HT1080 (cell line): ENCODE measurements at regions not wholly inside any gene's neighbourhood (a gene's known extent, or its start where the extent isn't known, plus 50 kb on each side); places are given as distances from the start of the nearest gene placed in this dataset.
A peak's percentile ranks its signal among the peaks of the same experiment; 100 is the strongest.
"Not testable (repeated sequence)": the region's sequence is repeated elsewhere in the genome, so short reads cannot be mapped to it uniquely, and the experiment has no call there.

Experiments
- DNase-seq: peaks from one replicate; pipeline ENCODE4 v3.0.0-alpha.2; 2015; ENCODE audit warnings: low read depth

DNA sequence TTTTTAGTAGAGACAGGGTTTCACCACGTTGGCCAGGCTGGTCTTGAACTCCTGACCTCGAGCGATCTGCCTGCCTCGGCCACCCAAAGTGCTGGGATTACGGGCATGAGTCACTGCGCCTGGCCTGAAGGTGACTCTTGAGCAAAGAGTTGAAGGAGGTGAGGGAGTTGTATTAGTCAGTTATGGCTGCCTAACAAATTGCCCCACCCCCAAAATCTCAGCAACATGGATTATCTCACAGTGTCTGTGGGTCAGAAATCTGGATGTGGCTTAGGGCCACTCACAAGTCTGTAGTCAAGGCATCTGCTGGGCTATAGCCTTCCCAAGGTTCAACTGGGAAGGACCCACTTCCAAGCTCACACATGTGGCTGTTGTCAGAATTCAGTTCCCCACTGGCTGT lies 52.8 kb upstream of the ADGRE5 start:
- no peak for DNase-seq

DNA sequence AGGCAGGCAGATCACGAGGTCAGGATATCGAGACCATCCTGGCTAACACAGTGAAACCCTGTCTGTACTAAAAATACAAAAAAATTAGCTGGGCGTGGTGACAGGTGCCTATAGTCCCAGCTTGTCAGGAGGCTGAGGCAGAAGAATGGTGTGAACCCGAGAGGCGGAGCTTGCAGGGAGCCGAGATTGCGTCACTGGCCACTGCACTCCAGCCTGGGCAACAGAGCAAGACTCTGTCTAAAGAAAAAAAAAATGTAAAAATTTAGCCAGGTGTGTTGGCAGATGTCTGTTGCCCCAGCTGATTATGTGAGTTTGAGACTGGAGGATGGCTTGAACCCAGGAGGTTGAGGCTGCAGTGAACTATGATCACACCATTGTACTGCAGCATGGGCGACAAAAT lies 54.2 kb upstream of the ADGRE5 start:
- DNase-seq: not testable (repeated sequence)

DNA sequence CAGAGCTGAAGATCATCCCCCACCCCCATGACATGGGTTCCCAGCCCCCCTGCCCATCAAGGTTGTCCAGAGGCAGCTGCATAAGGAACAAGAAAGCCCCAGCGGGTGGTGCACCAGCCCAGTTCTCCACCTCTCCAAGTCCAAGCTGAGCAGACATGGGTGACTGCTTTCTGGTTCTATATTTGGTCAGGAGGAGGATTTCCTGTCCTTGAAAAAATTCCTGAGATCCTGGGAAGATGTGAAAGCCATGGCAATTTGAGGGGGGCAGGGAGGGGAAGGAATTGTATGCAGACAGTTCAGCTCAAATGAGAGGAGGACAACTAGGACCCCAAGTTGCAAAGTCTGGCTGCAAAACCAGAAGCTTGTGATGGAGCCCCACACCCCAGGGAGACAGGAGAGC lies 55.4 kb upstream of the ADGRE5 start:
- DNase-seq: no peak

DNA sequence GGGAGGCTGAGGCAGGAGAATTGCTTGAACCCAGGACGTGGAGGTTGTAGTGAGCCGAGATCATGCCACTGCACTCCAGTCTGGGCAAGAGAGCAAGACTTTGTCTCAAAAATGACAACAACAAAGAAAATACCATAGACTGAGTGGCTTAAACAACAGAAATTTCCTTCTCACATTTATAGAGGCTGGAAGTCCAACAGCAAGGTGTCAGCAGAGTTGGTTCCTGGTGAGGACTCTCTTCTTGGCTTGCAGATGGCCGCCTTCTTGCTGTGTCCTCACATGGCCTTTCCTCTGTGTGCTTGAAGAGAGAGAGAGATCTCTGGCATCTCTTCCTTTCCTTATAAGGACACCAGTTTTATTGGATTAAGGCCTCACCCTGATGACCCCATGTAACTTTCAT lies 56.1 kb upstream of the ADGRE5 start:
- no peak for DNase-seq

GRCh38 chr19:14322889-14323463 lies 58.3 kb upstream of the ADGRE5 start:
- DNase-seq: no peak

GRCh38 chr19:14320253-14320652 lies 61.0 kb upstream of the ADGRE5 start:
- no peak for DNase-seq

- not testable (repeated sequence) for DNase-seq
These were observed 61.5 kb upstream of the ADGRE5 start for GRCh38 chr19:14319720-14320119.

DNA sequence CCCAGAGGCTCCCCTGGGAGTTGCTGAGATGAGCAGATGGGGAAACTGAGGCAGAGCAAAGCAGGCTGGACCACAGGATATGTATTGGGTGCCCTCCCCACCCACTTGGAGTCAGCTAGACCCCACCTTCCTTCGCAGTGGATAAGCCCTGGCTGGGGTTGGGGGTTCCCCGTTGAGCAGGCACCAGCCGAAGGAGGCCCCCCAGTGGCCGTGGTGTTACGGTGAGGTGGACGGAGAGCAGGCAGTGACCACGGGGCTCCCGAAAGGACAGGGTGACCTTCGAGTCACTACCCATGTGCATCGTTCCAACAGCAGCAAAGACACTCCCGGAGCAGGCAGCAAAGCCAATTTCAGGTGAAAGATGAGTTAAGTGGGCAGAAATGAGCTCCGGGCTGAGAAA lies 62.4 kb upstream of the ADGRE5 start:
- no peak for DNase-seq

DNA sequence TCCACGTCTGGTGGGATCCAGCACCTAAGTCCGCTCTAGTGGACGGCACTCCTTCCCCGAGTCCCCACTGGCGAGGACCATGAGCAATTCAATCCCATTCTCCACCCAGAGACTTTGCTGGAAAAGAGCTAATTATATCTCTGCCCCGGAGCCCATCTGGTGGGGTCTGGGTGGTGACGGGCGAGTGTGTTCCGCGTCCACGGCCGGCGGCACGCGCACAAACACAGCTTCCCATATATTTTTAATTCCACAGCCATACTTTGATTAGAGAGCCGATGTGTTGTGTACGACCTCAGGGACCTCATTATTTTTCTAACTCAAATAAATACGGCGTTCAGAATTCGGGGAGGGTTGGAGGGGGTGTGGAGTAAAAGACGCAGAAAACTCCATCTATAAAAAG lies 64.1 kb upstream of the ADGRE5 start:
- DNase-seq: no peak

DNA sequence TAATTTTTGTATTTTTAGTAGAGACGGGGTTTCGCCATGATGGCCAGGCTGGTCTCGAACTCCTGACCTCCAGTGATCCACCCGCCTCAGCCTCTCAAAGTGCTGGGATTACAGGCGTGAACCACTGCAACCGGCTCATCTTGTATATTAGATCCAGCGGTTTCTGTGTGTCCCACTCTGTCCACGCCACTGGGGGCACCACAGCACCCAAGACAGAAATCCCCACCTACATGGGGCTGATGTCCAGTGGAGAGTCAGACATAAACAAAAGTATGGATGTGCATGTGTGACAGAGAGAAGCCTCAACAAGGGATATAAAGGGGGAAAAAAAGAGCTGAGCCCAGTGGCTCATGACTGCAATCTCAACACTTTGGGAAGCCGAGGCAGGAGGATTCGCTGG lies 65.8 kb upstream of the ADGRE5 start:
- no peak for DNase-seq

DNA sequence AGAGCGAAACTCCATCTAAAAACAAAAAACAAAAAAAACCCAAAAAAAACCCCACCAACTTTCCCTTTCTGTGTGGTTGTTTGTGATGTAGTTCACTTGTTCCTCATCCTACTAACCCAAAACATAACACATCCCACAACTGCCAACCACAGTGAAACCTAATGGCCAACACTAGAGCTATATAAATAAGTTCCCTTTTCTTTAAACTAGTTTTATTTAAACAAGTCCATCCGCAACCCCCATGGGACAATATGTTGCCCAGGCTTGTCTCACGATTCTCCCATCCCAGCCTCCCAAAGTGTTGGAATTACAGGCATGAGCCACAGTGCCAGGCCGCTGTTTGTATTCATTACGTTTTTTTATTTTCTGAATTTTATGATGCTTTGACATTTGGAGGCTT lies 71.2 kb upstream of the ADGRE5 start:
- DNase-seq: no peak

DNA sequence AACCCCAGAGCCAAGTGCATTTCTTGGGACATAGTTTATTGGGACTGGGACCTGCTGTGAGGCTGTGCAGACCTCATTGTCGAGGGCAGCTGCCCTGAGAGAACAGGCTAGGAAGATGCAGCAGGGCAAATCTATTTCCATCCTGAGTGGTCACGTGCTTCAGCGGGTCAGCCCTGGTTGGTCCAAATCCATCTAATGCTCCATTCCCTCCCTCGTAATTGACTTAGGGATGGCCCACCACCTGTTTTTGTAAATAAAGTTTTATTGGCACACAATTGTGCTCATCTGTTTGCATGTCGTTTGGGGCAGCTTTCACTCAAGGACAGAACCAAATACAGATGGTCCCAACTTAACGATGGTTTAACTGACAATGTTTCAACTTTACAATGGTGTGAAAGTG lies 75.5 kb upstream of the ADGRE5 start:
- no peak for DNase-seq

DNA sequence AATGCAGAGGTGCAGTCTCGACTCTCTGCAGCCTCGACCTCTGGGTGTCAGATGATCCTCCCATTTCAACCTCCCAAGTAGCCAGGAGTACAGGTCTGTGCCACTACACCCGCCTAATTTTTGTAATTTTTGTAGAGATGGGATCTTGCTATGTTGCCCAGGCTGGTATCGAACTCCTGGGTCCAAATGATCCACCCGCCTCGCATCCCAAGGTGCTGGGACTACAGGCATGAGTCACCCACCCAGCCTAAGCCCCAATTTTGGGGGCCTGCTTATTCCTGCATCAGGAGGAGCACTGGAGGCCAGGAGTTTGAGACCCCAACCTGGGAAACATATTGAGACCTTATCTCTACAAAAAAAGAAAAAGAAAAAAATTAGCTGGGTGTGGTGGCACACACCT lies 80.1 kb upstream of the ADGRE5 start:
- DNase-seq: no peak

- DNase-seq: no peak
These were observed 80.9 kb upstream of the ADGRE5 start for GRCh38 chr19:14300303-14300702.

DNA sequence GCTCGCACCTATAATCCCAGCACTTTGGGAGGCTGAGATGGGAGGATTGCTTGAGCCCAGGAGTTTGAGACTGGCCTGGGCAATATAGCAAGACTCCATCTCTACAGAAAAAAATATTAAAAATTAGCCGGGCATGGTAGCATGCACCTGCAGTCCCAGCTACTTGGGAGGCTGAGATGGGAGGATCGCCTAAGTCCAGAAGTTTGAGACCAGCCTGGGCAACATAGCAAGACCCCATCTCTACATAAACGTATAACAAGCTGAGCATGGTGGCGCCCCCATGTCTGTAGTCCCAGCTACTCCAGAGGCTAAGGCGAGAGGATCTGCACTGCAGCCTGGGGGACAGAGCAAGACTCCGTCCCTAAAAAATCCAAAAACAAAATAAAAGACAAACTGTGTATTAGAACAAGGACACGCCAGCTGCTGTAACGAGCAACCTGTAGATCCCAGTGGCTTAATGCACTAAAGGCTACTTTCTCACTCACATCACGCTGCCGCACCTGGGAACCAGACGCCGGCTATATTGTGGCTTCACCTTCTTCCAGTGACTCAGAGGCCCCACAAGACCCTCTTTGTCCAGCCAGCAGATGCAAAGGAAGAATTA lies 81.9 kb upstream of the ADGRE5 start:
- not testable (repeated sequence) for DNase-seq

- not testable (repeated sequence) for DNase-seq
These were observed 83.2 kb upstream of the ADGRE5 start for GRCh38 chr19:14297883-14298576.

- DNase-seq: peak; percentile 10
These were observed 86.3 kb upstream of the ADGRE5 start for GRCh38 chr19:14294974-14295373.

DNA sequence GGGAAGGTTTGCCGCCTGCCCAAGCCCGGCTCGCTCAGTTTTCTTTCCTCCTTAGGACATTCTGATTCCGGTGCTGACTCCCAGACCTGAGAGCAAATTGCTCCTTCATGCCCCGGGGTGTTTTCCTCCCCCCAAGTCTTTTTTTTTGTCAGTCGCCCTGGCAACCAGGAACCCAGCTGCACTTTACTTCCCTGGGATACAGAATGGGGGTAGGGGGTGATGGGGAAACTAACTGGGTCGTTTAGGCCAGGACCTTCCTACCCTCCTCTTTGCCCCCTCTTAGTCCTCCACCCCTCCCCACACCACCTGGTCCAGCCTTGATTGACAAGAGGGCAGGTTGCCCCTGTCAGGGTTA lies 87.5 kb upstream of the ADGRE5 start:
- DNase-seq: not testable (repeated sequence)

- DNase-seq: not testable (repeated sequence)
These were observed 87.3 kb upstream of the ADGRL1 start for GRCh38 chr19:14293101-14293815.

DNA sequence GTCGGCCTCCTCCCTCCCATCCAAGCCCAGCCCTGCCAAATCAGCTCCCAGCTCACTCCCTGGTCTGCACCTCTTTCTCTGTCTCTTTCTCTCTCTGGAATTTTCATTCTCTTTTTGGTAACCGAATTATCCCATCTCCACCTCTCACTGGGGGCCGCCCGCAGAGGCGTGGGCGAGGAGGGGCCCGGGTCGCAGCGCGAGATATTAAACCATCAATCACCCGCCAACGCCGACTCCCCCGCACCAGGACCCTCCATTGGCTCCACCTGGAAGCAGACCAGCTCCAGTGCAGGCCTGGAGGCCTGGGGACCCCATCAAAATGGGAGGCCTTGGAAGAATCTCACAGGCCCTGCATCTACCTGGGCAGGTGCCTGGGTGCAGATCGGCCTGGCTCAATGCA lies 83.8 kb upstream of the ADGRL1 start:
- DNase-seq: not testable (repeated sequence)

DNA sequence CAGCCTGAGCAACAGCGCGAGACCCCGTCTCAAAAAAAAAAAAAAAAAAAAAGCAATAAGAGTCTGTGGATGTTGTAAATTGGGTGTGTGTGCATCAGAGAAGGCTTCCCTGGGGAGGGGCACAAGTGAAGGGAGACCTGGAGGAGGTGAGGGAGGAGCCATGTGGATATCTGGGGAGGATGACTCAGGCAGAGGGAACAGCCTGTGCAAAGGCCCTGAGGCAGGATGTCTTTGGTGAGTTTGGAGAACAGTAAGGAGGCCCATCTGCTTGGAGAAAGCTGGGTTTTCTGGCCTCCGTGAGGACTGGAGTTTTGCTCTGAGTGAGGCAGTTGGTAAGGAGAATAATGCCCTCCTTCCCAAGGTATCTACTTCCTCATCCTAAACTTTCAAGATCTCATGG lies 81.9 kb upstream of the ADGRL1 start:
- DNase-seq: not testable (repeated sequence)

GRCh38 chr19:14286594-14286993 lies 80.6 kb upstream of the ADGRL1 start:
- not testable (repeated sequence) for DNase-seq
